ENCODE measurements at regions not wholly inside any gene's neighbourhood (a gene's known extent, or its start where the extent isn't known, plus 50 kb on each side); places are given as distances from the start of the nearest gene placed in this dataset.

DNA sequence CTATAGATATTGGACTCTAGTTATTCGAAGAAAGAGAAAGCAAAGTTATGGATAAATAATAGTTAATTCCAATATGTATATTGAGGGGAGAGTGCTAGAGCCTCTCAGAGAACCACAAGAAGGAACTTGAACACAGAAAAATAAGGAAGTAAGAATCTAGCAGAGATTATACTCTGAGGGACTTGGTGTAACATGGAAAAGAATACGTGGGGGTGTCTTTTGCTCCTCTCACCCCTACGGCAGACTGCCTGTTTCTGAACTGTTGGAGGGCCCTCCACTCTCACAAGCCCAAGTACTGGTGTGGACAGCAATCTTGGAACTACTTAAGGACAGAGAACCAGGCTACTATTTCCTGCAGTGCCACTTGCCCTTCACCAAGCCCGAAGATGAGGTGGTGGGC is 1174.4 kb upstream of the PCDH10 start:
- intact Hi-C loops (cut with micrococcal nuclease) = no loop called here
- no peak overlapping the region for H2AFZ ChIP-seq (ENCODE audit: low read depth, low read length, poor library complexity, severe bottlenecking)
- H3K4me3 ChIP-seq (replicated peaks in 1 of 2; ENCODE audit: low read depth in 1 of 2, low read length in 2 of 2) = no peak overlapping the region

More for the DNA sequence above, 1174.4 kb upstream of the PCDH10 start:
- Histone ChIP-seq H3K4me2 (ENCODE audit: low read length) (no peak overlapping the region), H3K9me2 (ENCODE audit: insufficient read depth) (no peaks in the 10 kb centered on the region), H3K36me3 (ENCODE audit: control insufficient read depth in 1 of 2, insufficient read depth in 2 of 2, low read length in 2 of 2) (no peaks in the 10 kb centered on the region), H3K4me1 (ENCODE audit: control insufficient read depth in 1 of 2, insufficient read depth in 2 of 2, low read length in 2 of 2) (no peaks in the 10 kb centered on the region), H3K9ac (ENCODE audit: low read length) (no peak overlapping the region), H3K27me3 (ENCODE audit: insufficient read depth, low read length) (no peaks in the 10 kb centered on the region), H3K9me3 (ENCODE audit: control insufficient read depth in 1 of 2, insufficient read depth in 1 of 2, low read depth in 1 of 2, low read length in 2 of 2) (no peaks in the 10 kb centered on the region), H3K27ac (ENCODE audit: low read depth, low read length) (no peak overlapping the region), H4K20me1 (ENCODE audit: insufficient read depth) (no peaks in the 10 kb centered on the region), H3K79me2 (ENCODE audit: insufficient read depth, low read length) (no peaks in the 10 kb centered on the region)
- TF ChIP-seq, protein P1, sequence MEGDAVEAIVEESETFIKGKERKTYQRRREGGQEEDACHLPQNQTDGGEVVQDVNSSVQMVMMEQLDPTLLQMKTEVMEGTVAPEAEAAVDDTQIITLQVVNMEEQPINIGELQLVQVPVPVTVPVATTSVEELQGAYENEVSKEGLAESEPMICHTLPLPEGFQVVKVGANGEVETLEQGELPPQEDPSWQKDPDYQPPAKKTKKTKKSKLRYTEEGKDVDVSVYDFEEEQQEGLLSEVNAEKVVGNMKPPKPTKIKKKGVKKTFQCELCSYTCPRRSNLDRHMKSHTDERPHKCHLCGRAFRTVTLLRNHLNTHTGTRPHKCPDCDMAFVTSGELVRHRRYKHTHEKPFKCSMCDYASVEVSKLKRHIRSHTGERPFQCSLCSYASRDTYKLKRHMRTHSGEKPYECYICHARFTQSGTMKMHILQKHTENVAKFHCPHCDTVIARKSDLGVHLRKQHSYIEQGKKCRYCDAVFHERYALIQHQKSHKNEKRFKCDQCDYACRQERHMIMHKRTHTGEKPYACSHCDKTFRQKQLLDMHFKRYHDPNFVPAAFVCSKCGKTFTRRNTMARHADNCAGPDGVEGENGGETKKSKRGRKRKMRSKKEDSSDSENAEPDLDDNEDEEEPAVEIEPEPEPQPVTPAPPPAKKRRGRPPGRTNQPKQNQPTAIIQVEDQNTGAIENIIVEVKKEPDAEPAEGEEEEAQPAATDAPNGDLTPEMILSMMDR (IDR thresholded peaks at IDR 0.05 in 2 of 3, conservative IDR thresholded peaks at IDR 0.05 in 1 of 3; ENCODE audit: borderline replicate concordance in 1 of 3, insufficient read depth in 1 of 3, low read depth in 2 of 3, low read length in 2 of 3) = no peak
- no peak for TF ChIP-seq ATF3 (IDR thresholded peaks at IDR 0.05)
- TF ChIP-seq REST (IDR thresholded peaks at IDR 0.05; ENCODE audit: low read depth) = no peak
- TF ChIP-seq CBX3 (IDR thresholded peaks at IDR 0.05; ENCODE audit: low read depth) = no peak
- no peak for TF ChIP-seq ELF1 (IDR thresholded peaks at IDR 0.05; ENCODE audit: borderline replicate concordance, low read depth)
- TF ChIP-seq SIN3A (IDR thresholded peaks at IDR 0.05; ENCODE audit: low read depth) = no peak
- no peak for TF ChIP-seq SP1 (IDR thresholded peaks at IDR 0.05; ENCODE audit: low read depth)
- TF ChIP-seq POLR2A (IDR thresholded peaks at IDR 0.05; ENCODE audit: borderline replicate concordance, extremely low read depth, insufficient read depth, insufficient read length) = no peak
- no peak for TF ChIP-seq JUND (IDR thresholded peaks at IDR 0.05)
- TF ChIP-seq ZFX (IDR thresholded peaks at IDR 0.05) = no peak
- no peak for TF ChIP-seq CEBPB (IDR thresholded peaks at IDR 0.05; ENCODE audit: low read depth)
- TF ChIP-seq, protein P2, sequence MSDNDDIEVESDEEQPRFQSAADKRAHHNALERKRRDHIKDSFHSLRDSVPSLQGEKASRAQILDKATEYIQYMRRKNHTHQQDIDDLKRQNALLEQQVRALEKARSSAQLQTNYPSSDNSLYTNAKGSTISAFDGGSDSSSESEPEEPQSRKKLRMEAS (IDR thresholded peaks at IDR 0.05) = no peak
- TF ChIP-seq EZH2phosphoT487 (IDR thresholded peaks at IDR 0.05; ENCODE audit: borderline replicate concordance) = no peak
- TF ChIP-seq FOSL1 (IDR thresholded peaks at IDR 0.05; ENCODE audit: low read depth) = no peak
- TF ChIP-seq RAD21 (IDR thresholded peaks at IDR 0.05; ENCODE audit: low read depth) = no peak
- TF ChIP-seq POLR2AphosphoS5 (IDR thresholded peaks at IDR 0.05; ENCODE audit: low read depth, low read length) = no peak
- no peak for TF ChIP-seq EGR1 (IDR thresholded peaks at IDR 0.05; ENCODE audit: low read depth)
- DNase-seq (ENCODE audit: low read depth, low spot score) = no peak
- no TSS peak for BruUV-seq (replicated peaks)
- no peak for ATAC-seq
- ChIA-PET POLR2A (no interaction called here), CTCF (no interaction called here), RAD21 (ENCODE audit: low non-redundant PET in 1 of 2, low total read pairs in 2 of 2, uncharacterized antibody in 2 of 2, unreplicated experiment in 2 of 2) (no interaction called here)
